ENCODE measurements at regions not wholly inside any gene's neighbourhood (a gene's known extent, or its start where the extent isn't known, plus 50 kb on each side); places are given as distances from the start of the nearest gene placed in this dataset.

DNA sequence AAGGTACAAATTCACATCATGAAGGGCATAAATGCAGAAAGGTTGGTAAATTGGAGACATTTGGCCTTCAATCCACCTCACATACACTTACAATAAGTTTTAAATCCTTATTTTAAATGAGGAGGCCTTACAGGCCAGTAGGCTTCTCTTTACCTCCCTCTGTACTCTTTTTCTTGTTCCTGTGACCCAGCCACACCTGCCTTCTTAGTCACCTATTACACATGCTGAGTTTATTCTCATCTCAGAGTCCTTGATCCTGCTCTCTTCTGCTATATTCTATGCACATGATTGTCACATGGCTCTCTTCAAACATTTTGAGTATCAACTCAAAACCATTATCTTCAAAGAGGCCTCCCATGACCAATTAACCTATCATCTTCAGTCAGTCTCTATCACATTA, 491.5 kb downstream of the SATB2 start (continued):
- TF ChIP-seq ZNF10 (tag by site-specific recombination; IDR thresholded peaks at IDR 0.05) (no peak), ZNF843 (tag by site-specific recombination; IDR thresholded peaks at IDR 0.05) (no peak), ZNF530 (tag by site-specific recombination; IDR thresholded peaks at IDR 0.05; ENCODE audit: low read depth) (no peak), SCRT2 (tag by site-specific recombination; IDR thresholded peaks at IDR 0.05) (no peak), GFI1B (tag by site-specific recombination; IDR thresholded peaks at IDR 0.05) (no peak), GLIS1 (tag by site-specific recombination; IDR thresholded peaks at IDR 0.05) (no peak), IKZF3 (tag by site-specific recombination; IDR thresholded peaks at IDR 0.05) (no peak), ZFHX2 (tag by site-specific recombination; conservative IDR thresholded peaks at IDR 0.05) (no peak), ZNF426 (tag by site-specific recombination; IDR thresholded peaks at IDR 0.05) (no peak)

DNA sequence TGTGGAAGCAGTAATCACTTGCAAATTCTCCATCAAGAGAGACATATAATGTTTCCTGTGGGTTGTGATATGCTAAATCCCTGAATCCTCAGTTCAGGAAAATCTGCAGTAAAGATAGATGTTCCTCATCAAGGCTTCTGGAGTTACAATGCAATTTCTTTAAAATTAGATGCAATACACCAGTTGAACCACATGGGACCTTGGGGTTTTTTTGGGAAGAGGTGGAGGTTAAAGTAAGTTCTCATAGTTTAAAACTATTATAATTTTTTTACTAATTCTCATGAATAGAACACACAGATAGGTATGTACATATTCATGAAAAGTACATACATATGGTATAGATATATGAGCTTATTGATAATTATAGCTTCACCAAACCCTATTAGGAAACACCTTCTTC, 496.2 kb downstream of the SATB2 start:
- no peaks in the 10 kb centered on the region for H3K36me3 ChIP-seq (ENCODE audit: control insufficient read depth in 2 of 2, insufficient read depth in 1 of 2, low read length in 2 of 2)
- H3K27ac ChIP-seq (ENCODE audit: extremely low read depth, low read depth, low read length): no peak overlapping the region
- no peak for TF ChIP-seq ZNF837 (tag by site-specific recombination; IDR thresholded peaks at IDR 0.05)
- ChIA-PET CTCF (interaction anchor here (0.5 to 0.7 kb wide), 2 partner anchors 21 to 626 kb away, joined by 3 read pairs; no protein-coding TSS in a partner anchor), POLR2A (no interaction called here)
- no peaks in the 10 kb centered on the region for H3K9me3 ChIP-seq (ENCODE audit: control insufficient read depth, insufficient read depth, low read depth, low read length)
- H3K4me1 ChIP-seq (ENCODE audit: control insufficient read depth, insufficient read depth, low read length): no peaks in the 10 kb centered on the region
- no peak overlapping the region for H3K4me3 ChIP-seq (ENCODE audit: low read depth, low read length)

DNA sequence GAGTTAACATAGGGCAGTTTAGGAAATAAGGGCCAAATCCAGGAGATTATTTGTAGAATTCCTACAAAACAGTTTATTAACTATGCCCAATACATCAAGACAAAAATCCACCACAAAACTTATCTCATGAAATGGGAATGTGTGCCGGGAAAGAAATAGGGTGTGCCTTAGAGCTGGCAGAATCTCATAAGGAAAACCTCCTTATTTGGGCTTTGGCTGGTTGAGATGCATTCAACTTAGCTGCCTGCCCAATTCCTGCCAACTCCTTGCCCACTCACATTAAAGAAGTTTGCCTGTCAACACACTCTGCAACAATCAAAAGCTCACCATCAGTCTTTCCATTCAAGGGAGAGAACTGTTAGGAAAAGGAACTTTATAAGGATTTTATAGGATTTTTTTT, 500.6 kb downstream of the SATB2 start:
- H3K4me1 ChIP-seq (ENCODE audit: control insufficient read depth, insufficient read depth, low read length): no peaks in the 10 kb centered on the region
- CTCF ChIA-PET: no interaction called here
- no peak for TF ChIP-seq PRDM1 (tag by site-specific recombination; IDR thresholded peaks at IDR 0.05)
- TF ChIP-seq, protein P1, sequence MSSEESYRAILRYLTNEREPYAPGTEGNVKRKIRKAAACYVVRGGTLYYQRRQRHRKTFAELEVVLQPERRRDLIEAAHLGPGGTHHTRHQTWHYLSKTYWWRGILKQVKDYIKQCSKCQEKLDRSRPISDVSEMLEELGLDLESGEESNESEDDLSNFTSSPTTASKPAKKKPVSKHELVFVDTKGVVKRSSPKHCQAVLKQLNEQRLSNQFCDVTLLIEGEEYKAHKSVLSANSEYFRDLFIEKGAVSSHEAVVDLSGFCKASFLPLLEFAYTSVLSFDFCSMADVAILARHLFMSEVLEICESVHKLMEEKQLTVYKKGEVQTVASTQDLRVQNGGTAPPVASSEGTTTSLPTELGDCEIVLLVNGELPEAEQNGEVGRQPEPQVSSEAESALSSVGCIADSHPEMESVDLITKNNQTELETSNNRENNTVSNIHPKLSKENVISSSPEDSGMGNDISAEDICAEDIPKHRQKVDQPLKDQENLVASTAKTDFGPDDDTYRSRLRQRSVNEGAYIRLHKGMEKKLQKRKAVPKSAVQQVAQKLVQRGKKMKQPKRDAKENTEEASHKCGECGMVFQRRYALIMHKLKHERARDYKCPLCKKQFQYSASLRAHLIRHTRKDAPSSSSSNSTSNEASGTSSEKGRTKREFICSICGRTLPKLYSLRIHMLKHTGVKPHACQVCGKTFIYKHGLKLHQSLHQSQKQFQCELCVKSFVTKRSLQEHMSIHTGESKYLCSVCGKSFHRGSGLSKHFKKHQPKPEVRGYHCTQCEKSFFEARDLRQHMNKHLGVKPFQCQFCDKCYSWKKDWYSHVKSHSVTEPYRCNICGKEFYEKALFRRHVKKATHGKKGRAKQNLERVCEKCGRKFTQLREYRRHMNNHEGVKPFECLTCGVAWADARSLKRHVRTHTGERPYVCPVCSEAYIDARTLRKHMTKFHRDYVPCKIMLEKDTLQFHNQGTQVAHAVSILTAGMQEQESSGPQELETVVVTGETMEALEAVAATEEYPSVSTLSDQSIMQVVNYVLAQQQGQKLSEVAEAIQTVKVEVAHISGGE (tag by site-specific recombination; conservative IDR thresholded peaks at IDR 0.05; ENCODE audit: low read depth): no peak
- H3K9me3 ChIP-seq (ENCODE audit: control insufficient read depth, insufficient read depth, low read depth, low read length): no peaks in the 10 kb centered on the region
- no peaks in the 10 kb centered on the region for H3K36me3 ChIP-seq (ENCODE audit: control insufficient read depth in 2 of 2, insufficient read depth in 1 of 2, low read length in 2 of 2)
- no peak overlapping the region for H3K4me3 ChIP-seq (ENCODE audit: low read depth, low read length)
- POLR2A ChIA-PET: no interaction called here
- H3K27ac ChIP-seq (ENCODE audit: extremely low read depth, low read depth, low read length): no peak overlapping the region

DNA sequence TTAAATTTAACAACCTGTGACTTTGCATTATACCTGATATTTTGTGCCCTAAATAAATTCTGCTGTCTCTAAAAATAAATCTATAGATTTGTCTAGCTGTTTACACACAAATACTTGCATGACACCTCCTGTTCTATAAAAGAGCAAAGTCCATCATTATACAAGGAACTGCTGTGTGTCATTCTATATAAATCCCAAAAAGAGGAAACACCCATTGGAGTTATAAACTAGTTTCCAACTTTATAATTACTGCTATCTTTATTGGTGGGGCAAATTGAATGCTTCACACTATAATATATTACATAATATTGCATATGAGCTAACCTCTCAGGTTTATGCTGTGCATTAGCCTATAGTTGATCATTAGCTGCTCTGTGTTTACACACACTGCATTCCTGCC, 504.4 kb downstream of the SATB2 start:
- ChIA-PET POLR2A (no interaction called here), CTCF (no interaction called here)
- Histone ChIP-seq H3K4me3 (ENCODE audit: low read depth, low read length) (no peak overlapping the region), H3K27ac (ENCODE audit: extremely low read depth, low read depth, low read length) (no peak overlapping the region), H3K4me1 (ENCODE audit: control insufficient read depth, insufficient read depth, low read length) (no peaks in the 10 kb centered on the region), H3K9me3 (ENCODE audit: control insufficient read depth, insufficient read depth, low read depth, low read length) (no peaks in the 10 kb centered on the region), H3K36me3 (ENCODE audit: control insufficient read depth in 2 of 2, insufficient read depth in 1 of 2, low read length in 2 of 2) (no peaks in the 10 kb centered on the region)
- TF ChIP-seq, protein P2, sequence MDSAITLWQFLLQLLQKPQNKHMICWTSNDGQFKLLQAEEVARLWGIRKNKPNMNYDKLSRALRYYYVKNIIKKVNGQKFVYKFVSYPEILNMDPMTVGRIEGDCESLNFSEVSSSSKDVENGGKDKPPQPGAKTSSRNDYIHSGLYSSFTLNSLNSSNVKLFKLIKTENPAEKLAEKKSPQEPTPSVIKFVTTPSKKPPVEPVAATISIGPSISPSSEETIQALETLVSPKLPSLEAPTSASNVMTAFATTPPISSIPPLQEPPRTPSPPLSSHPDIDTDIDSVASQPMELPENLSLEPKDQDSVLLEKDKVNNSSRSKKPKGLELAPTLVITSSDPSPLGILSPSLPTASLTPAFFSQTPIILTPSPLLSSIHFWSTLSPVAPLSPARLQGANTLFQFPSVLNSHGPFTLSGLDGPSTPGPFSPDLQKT (IDR thresholded peaks at IDR 0.05; ENCODE audit: borderline replicate concordance, low read depth, low read length): no peak
- TF ChIP-seq ZNF560 (tag by site-specific recombination; IDR thresholded peaks at IDR 0.05; ENCODE audit: borderline replicate concordance) (no peak), OSR2 (tag by site-specific recombination; IDR thresholded peaks at IDR 0.05) (no peak), ZBTB7A (tag by site-specific recombination; IDR thresholded peaks at IDR 0.05; ENCODE audit: low read depth) (no peak), ZNF514 (tag by site-specific recombination; IDR thresholded peaks at IDR 0.05) (no peak), ZNF335 (tag by site-specific recombination; conservative IDR thresholded peaks at IDR 0.05) (no peak)
- TF ChIP-seq, protein P3, sequence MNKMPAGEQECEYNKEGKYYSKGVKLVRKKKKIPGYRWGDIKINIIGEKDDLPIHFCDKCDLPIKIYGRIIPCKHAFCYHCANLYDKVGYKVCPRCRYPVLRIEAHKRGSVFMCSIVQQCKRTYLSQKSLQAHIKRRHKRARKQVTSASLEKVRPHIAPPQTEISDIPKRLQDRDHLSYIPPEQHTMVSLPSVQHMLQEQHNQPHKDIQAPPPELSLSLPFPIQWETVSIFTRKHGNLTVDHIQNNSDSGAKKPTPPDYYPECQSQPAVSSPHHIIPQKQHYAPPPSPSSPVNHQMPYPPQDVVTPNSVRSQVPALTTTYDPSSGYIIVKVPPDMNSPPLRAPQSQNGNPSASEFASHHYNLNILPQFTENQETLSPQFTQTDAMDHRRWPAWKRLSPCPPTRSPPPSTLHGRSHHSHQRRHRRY (tag by site-specific recombination; IDR thresholded peaks at IDR 0.05): no peak
